ENCODE measurements at regions not wholly inside any gene's neighbourhood (a gene's known extent, or its start where the extent isn't known, plus 50 kb on each side); places are given as distances from the start of the nearest gene placed in this dataset.

DNA sequence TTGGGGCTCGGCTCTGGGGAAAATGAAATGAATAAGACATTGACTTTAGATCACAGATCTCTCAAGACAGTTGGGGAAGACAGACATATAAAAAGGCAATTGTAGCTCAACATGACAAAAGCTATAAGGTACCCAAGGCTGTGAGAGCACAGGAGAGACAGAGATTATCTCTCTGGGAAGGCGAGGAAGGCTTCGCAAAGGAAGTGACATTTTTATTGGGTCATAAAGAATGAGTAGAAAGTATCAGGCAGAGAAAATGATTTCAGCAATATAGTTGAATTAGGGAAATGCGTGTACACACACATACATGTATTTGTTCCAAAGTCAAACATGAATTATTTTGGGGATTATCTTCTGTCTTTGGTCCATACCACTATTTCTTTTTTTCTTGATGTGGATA, 381.8 kb upstream of the ADAMTSL1 start:
- no peak overlapping the region for H3K4me3 ChIP-seq (replicated peaks; ENCODE audit: low read depth, low read length)
- no peak for DNase-seq (ENCODE audit: extremely low read depth, low read depth)
- TF ChIP-seq, protein P1, sequence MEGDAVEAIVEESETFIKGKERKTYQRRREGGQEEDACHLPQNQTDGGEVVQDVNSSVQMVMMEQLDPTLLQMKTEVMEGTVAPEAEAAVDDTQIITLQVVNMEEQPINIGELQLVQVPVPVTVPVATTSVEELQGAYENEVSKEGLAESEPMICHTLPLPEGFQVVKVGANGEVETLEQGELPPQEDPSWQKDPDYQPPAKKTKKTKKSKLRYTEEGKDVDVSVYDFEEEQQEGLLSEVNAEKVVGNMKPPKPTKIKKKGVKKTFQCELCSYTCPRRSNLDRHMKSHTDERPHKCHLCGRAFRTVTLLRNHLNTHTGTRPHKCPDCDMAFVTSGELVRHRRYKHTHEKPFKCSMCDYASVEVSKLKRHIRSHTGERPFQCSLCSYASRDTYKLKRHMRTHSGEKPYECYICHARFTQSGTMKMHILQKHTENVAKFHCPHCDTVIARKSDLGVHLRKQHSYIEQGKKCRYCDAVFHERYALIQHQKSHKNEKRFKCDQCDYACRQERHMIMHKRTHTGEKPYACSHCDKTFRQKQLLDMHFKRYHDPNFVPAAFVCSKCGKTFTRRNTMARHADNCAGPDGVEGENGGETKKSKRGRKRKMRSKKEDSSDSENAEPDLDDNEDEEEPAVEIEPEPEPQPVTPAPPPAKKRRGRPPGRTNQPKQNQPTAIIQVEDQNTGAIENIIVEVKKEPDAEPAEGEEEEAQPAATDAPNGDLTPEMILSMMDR (IDR thresholded peaks at IDR 0.05; ENCODE audit: low read depth, low read length, missing control alignments): no peak

DNA sequence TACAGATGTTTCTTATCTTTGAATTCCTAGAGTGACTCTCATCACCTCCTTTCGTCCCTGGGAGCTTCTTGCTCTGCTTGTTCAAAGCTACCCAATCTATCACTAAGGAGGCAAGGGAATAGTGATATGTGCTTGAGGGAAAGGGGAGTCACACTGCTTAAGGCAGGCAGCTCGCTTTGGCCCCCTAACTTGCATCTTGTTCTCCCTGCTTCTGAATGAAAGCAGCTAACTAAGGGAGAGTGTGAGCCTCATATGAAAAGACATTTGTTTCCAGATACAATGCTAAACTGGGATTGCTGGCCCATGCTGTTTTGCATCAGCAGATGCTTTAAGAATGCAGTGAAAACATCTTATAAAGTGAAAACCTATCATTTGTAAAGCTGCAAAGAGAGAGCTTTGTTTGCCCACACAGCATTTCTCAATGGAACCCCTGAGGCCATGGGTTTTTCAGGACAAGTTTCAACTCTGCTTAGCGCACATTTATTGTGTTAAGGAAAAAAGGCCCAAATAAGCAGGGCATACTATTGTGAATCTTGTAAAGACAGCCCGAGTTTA, 367.9 kb upstream of the ADAMTSL1 start:
- H3K4me3 ChIP-seq (replicated peaks; ENCODE audit: low read depth, low read length): no peak overlapping the region
- no peak for DNase-seq (ENCODE audit: extremely low read depth, low read depth)
- TF ChIP-seq, protein P1 (IDR thresholded peaks at IDR 0.05; ENCODE audit: low read depth, low read length, missing control alignments): no peak

DNA sequence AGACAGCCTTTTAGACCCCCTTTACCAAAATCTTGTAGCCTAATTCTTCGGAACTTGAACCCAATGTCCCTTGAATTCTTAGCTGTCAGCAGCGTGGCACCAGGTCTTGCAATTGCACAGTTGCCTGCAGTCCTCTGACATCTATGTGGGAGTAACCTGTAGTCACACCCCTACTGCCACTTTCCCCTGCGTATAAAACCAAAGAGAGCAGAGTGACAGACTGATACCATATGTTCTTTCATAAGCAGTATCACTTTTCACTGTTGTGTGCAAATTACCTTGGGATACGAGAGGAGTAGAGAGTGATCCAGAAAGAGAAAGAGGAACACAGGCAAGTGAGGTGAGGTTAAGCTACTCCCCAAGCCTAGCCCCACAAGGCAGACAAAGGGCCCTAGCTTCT, 364.3 kb upstream of the ADAMTSL1 start:
- no peak overlapping the region for H3K4me3 ChIP-seq (replicated peaks; ENCODE audit: low read depth, low read length)
- TF ChIP-seq, protein P1 (IDR thresholded peaks at IDR 0.05; ENCODE audit: low read depth, low read length, missing control alignments): no peak
- no peak for DNase-seq (ENCODE audit: extremely low read depth, low read depth)

DNA sequence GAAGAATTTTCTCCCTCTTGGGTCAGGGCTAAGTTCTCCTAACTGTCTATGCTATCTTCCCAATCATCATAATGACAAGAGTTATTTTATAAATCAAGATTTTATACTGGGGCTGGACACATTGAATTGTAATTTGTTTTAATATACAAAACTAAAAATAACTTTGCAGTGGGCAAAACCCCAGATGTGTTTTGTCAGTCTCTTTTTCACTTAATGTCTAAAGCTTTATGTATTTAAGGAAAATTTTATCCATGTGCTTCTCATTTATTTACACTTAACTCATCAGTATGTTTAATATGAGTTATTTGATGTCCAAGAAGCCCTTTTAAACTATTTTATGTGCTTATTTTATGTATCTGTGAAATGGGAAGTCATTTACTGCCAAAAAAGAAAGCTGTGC, 362.8 kb upstream of the ADAMTSL1 start:
- no peak overlapping the region for H3K4me3 ChIP-seq (replicated peaks; ENCODE audit: low read depth, low read length)
- TF ChIP-seq, protein P1 (IDR thresholded peaks at IDR 0.05; ENCODE audit: low read depth, low read length, missing control alignments): no peak

DNA sequence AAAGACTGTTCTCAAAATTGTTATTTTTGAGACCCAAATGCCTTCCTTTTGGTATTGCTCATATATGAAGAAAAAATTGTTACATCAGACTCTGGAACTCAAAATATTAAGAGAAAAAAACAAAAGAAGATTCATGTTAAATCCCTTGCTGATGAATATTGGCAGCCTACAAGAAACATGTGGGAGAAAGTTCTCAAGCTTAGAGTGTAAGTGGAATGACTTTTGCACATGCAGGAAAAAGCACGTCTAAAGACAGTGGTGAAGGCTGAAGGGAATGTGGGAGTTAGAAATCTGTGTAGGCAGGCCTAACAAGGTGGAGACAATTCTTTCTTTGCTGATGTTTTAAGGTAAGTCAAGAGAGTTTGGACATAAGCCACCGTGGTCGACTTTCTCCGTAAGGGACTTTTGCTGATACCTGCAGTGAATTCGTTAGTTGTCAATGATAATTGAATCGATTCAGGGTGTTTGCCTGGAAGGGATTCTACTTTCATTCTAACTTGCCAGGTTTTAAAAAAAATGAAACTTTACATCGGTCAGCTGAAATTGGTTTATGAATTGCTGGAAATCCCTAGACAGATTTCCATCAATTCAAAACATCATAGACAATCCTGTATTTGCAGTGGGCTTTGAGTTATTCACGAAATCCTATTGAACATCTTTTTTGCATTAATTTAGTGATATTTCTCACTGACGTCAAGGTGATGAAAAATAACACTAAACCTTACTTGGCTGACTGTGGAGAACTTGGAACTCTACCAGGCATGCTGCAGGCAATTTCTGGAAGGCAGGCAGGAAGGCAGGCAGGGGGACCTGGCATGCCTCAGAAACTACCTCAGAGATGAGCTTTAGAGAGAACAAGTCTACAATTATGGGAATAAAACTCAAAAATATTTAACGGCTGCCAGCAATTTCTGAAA, 359.1 kb upstream of the ADAMTSL1 start:
- no peak overlapping the region for H3K4me3 ChIP-seq (replicated peaks; ENCODE audit: low read depth, low read length)
- TF ChIP-seq, protein P1 (IDR thresholded peaks at IDR 0.05; ENCODE audit: low read depth, low read length, missing control alignments): no peak
- DNase-seq (ENCODE audit: extremely low read depth, low read depth): no peak

More for the DNA sequence above, 362.8 kb upstream of the ADAMTSL1 start:
- no peak for DNase-seq (ENCODE audit: extremely low read depth, low read depth)

DNA sequence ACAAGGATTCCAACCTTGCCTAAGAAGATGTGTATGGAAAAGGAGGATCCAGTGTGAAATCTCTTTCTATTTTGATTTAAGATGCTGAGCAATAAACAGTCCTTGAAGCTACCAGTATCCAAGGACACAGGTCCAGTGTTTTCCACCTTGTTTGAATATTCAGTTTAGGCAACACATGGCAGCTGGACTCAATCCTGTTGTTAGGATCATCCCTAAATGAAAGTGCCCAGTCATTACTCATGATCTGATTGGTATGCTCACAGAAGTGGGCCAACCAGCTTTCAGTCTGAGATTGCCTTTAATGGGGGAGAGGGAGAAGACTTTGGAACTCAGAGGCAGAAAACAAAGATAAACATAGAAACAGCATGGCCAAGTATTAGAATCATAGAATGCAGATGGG, 355.7 kb upstream of the ADAMTSL1 start:
- DNase-seq (ENCODE audit: extremely low read depth, low read depth): no peak
- TF ChIP-seq, protein P1 (IDR thresholded peaks at IDR 0.05; ENCODE audit: low read depth, low read length, missing control alignments): no peak
- no peak overlapping the region for H3K4me3 ChIP-seq (replicated peaks; ENCODE audit: low read depth, low read length)

All from HFF-Myc (cell line).